ENCODE measurements at regions not wholly inside any gene's neighbourhood (a gene's known extent, or its start where the extent isn't known, plus 50 kb on each side); places are given as distances from the start of the nearest gene placed in this dataset.

DNA sequence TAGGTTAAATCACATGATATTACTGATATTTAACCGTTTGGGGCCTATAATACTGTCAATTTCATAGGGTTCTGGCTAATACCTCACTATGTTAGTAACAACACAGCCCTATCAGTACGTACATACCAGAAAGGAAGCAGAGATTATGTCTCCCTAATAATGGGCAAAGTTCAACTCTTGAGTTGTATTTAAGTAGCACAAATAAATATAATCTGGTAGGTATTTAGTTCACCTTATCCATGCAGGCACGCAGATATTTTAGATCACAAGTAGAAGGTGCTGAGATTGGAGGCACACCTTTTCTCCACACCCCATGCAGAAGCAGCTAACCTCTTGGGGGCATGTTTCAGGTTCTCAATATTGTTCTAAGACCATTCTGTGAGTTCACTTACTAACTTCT, 118.9 kb downstream of the IRS1 start:
- DNase-seq: no peak

DNA sequence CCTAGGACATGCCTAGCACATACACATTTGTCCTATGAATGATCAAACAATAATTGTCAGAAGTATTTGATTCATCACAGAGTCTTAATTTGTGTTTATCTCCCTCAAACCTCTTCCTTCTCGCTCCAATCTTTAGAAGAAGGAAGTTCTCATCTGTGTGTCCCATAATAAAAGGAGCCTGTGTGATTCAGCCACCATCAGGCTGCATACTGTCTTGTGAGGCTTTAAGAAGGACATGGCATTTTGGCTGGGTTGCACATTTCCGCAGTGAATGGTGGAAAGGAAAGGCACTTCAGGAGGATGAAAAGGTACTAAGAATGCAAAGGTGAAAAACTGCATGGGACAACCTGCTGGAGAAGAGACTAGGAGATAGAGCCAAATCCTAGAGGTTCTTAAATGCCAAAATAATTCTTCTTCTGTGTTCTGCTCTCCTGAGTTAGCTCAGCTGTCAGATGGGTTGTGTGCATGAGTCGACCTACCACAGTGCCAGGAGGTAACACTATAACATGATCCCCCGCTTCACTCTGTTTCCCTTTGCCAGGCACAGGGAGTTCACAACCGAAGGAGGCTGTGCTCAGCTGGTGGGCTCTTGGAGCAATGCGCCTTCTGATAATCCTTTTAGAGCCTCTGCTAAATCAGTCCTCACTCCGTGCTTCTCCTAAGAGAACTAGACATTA, 120.1 kb downstream of the IRS1 start:
- no peak for DNase-seq

DNA sequence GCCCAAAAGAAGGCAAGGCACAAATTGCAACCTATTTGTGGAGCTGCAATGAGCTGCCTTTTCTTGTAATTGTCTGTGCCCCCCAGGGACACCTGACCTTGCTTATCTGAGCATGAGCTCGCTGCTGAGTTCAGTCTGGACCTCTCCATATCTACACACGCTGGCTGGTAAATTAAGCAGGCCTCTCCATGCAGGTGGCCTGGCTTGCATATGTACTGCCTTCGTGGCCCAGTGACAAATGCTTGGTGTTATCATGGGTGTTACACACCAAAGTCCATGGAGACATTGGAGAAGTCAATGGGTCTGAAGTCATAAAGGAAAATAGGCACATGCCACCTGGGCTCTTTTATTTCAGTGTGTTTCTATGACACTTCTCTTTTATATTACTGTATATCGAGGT, 121.2 kb downstream of the IRS1 start:
- no peak for DNase-seq

DNA sequence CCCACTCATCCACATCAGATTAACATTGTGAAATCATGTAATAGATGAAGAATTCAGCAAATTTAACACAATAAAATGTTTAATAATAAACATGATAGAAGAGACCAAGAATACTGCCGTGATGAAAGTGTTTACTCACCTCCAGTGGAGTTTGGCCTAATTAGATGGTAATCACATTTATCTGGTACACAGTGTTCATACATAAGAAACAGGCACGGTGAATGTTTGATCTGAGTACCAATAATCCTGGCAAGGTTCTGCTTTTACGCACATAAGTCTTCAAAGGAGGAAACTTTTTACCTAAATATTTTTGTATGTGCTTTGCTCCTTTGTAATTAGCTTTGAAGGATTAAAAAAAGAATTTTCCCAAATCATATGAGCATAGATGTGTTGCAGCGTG, 122.5 kb downstream of the IRS1 start:
- DNase-seq: no peak

DNA sequence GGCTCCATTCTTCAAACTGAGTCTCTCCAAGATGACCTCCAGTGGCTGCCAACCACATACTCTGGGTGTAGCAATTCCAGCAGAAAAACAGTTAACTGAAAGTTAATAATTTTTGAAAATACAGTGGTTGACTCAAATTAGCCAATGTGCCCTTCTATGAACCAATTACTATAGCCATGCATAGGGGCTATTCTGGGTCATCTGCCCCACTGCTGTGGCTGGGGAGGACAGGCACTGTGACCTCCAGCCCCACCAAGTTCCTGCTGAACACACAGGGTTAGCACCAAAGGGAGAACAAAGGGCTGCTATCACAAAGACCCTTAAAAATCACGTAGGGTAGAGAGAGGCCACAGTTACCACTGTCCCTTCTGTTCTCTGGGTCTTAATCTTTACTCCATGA, 123.0 kb downstream of the IRS1 start:
- DNase-seq: no peak

DNA sequence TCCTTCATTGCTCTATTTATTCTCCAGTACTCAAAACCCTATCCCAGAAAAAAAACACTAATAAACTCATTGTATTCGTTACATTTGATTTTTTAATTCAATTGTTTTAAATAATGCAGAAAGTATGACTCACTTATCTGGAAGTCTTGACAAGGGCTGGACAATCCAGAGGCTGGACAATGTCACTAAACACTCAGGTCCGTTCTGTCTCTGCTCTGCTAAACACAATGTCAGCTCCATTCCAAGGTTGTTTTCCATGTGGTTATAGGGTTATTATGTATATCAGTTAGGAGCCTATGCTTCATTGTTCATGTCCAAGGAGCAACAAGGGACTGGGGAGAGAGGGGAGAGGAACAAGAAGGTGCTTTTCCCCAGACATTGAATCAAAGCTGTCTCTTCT, 125.5 kb downstream of the IRS1 start:
- DNase-seq: no peak

DNA sequence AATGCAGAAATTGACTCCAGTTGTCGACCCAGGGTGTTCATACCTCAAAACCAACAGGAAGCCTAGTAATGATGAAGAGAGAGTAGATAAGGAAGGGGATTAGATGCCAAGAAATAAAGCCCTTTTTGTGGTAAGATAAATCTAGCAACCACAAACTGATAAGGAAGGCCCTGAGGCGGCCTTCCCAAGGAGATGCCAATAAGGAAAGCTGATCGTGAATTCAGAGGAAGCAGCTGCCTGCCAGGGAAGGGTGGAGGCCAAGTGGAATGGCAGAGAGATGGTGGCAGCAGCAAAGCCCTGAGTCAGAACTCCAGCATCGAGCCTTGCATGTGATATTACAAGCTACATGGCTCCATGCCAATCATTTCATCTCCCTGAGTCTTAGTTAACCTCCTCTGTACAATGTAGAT, 126.3 kb downstream of the IRS1 start:
- DNase-seq: no peak

DNA sequence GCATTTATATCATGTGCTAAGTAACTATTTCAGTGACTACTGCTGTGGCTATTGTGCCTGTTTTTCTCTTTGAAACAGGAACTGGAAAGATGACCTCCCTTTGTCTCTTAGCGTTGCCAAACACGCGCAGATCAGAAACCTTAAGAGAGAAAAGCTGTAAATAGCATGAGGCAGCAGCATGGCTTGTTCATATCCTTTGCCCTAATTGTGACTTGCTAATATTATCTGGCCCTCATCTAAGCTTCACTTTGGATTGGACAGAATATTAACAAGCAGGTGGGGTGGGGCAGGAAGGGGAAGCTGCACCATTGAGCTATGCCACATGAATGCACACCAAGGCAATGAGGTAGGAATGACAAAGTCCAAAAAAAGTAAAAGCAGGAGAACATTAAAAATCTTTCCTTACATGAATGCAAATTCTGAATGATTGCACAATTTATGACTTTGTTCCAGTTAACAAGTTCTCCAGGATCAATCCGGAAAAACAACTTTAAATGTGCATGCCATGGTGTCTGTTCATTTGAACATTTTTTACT, 128.4 kb downstream of the IRS1 start:
- no peak for DNase-seq

DNA sequence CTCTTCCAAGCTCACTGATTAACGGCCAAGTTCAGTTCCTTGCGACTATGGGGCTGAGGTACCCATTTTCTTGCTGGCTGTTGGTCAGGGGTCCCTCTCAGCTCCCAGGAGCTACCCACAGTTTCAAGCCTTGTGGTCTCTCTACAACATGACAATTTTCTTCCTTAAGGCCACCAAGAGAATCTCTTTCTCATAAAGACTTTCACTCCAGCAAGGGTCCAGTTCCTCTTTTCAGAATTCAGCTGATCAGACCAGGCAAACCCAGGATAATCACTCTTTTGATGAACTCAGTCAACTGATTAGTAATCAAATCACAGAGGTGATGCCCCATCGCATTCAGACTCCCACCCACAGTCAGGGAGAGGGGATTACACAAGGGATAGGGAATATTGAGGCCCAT, 129.7 kb downstream of the IRS1 start:
- DNase-seq: no peak

DNA sequence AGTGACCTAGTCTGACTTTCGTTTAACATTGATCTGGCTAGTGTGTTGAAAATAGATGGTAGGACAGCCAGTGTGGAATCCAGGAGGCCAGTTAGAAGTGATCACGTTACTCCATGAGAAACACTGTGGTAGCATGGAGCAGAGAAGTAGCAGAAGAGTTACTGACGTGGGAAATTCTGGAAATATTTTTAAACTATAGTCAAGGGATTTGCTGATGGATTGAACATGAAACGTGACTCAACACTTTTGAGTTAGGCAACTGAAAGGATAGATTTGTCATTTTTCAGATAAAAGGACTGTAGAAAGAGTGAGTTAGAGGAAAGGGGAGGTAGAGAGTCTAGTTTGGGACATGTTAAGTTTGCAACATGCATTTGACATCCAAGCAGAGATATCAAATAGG, 130.4 kb downstream of the IRS1 start:
- DNase-seq: no peak

DNA sequence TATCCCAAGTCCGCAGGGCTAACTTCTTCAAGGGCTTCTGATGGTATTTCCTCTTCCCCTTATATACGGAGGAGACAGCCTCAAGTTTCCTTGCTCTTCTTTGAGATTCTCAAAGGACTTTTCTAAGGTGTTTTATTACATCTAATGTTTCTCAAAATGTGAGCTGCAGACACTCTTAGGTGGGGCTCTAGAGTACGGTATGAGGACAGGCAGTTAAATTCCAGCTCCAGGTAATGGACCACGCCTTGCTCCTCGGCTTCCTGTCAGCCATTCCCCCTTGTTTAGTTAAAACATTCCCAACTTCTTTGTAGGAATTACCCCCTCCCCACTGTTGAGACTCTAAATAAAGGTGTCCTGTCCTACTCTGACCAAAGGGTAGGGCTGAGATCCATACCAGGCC, 131.9 kb downstream of the IRS1 start:
- no peak for DNase-seq

DNA sequence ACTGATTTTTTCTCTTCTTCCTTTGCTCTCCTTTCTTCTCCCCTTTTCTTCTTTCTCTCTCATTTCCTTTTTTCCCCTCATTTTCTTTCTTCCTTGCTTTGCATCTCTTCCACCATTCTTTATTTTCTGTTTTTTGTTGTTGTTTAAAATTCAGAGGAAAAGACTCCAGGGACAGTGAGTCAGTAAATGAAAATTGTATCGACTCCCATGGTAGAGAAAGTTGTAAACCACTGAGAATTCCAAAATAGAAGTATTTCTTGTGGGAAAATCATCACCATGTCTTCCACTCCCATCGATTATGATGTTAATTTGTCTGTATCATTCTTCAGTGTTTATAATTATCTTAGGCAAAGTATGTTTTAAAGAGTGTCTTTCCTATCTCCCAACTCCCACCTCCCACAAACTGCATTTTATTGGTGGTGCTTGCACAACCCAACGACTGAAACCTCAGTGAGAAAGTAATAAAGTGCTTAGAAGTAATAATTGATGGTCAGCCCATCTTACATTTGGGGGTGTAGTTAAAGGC, 134.3 kb downstream of the IRS1 start:
- DNase-seq: no peak

DNA sequence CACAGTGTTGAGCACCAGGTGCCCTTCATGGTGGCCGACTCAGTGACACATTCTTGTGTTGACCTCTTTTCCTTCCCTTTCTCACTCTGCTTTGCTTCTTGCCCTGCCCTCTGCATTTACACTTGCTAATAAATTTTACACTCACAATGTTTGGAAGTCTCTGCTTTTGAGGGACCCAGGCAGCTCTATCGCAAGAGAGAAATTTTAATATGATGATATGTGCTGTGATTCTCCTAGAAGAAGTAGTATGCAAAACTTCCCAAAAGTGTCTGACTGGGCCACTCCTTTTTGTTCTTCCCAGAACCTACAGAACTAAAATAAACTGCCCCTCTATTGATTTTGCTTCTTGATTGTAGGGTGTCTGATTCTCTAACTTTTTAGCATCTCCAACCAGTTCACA, 135.0 kb downstream of the IRS1 start:
- DNase-seq: no peak

DNA sequence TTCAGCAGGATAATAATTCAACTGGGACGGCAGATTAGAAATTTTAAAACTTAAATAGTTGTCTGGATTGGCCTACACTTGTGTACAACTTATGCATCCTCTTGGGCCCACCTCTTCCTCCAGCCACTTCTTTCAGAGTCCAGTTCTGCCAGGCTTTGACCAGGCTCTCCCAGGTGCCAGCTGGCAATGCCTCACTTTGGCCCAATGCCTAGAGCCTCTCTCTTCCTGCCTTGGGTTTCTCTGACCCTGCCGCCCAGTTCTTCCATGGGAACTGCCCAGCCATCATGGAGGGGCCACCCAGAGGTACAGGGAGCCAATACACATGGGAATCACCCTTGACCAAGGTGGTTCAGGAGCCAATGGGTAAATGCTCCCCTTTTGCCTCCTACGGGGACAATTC, 135.5 kb downstream of the IRS1 start:
- DNase-seq: no peak

DNA sequence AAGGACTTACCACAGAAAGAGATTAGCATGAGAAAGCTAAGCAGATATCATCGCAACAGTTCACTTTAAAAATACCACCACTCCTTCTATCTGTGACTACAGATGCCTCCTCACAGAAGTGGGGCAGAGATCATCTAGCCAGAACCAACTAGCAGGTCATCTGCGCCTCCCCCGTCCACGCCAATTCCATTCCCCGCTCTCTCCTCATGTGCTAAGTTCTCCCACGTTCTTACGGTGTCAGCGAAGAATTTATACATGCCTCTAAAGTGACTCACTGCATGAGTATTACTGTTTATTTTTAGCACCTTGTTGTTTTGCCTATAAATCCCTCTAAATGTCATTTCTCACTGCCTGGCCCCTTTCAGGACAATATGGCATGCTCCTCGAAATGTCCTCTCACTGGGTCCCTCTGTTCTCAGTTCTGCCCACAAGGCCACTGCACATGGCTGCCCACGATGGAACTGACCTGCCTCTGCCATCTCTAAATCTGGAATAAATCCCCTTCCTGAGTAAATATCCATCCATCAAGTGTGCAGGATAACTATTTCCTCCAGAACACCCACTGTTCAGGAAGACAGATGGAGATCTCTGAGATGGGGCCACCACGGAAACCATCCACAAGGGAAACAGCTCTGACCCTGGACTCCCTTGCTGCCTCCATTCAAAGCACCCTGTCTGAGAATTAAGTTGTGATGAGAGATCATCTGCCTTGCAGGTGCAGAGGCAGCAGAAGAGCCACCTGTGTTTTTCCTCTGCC, 137.7 kb downstream of the IRS1 start:
- DNase-seq: no peak

DNA sequence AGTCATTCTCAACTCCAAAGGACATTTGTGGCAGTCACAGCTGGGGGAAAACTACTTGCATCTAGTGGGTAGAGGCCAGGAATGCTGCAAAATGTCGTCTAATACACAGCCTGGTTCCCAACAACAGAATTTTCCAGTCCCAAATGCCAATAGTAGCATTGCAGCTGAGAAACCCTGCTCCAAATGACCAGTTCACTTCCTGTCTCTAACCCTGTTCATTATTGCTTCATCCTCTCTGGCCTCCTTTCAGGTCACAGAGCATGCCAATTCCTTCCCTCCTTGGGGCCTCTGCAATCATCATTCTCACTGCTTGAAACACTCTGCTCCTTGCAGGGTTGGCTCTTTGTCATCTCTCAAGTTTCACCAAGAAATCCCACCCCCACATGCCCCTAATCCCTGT, 139.1 kb downstream of the IRS1 start:
- DNase-seq: no peak

DNA sequence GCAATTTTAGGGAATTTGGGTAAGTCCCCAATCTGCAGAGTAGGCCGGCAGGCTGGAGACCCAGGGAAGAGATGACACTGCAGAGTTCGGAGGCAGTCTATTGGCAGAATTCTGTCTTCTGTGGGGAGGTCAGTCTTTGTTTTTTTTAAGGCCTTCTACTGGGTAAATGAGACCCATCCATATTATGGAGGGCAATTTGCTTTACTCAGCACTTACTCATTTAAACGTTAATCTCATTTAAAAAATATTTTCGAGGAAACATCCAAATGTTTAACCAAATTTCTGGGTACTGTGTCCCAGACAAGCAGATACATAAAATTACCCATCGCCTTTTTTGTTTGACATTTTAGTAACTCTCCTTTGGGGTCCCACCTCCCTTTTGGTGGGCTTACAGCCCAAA, 139.5 kb downstream of the IRS1 start:
- no peak for DNase-seq

DNA sequence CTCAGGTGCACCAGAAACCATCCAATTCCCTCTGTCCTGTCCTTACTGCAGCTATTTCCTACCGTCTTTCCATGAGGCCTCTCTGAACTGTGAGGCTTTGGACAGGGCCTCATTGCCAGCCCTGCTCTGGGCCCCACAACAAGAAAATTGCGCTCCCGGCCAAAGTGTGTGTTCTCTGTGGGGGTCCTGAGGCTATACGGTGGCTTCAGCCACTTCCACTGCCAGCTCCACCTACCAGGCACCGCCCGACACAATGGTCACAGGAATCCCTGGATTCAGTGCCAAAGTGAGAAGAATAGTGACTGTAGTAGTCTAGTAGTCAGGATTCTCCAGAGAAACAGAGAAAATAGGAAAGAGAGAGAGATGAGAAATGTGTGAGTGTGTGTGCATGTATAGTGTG, 140.2 kb downstream of the IRS1 start:
- DNase-seq: no peak

DNA sequence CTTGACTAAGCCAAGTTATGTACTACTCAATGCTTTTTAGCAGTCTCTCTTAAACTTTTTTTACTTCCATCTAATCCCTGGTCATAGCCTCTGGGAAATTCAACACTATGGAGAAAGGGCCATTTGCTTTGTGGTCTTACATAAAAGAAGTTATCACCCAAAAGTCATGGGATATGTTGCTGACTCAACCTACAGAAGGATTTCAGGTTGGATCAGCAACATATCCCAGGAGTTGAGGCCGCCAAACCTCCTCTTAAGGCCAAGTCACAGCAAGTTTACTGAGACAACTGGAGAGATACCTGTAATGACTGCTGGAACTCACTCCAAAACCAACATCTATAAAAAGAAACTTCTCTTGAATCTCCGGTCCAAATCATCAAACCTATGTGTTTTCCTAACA, 141.1 kb downstream of the IRS1 start:
- DNase-seq: no peak

DNA sequence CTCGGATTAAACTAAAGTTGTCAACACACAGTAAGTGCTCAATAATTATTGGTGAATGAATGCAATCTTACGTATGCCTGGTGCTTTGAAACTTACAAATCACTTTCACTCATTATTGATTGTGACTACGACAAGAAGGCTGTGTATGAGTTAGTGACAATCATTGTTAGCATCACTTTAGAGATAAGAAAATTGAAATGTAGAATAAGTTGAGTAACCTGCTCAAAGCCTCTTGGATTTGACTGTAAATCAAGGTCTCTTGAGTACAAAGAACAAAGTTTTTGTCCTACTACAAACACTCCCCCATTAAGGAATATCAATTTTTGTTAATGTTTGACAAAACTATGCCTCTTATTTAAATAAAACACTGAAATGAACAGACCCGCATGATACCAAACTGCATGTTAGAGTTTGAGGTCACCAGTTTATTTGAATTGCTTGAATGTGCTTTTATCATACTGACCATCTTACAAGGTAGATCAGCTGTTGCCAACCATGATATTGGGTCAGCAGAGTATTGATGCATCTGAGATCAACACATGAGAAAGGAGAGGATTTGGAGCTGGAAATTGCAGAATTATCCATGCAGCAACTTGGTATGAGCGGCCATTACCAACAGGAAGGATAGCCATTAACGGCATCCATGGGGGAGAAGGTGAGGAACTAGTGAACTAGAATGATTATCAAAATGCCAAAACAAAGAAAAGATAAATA, 142.1 kb downstream of the IRS1 start:
- DNase-seq: no peak

DNA sequence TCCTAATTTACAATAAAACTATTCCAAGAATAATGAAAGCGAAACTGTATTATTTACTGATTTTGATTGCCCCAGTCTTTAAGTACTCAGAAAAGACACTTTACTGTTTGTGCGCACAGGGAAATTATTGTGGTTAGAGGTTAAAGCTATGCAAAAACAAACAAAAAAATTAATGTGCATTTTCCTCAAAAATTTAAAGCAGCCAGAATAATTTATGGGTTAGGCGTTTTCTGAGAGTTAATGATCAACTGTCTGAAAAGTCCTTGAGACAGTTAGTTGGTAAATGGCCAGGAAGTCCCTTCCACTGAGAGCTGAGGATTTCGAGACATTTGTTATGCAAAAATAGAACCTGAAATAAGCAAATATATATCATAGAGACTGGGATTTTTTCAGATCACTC, 143.3 kb downstream of the IRS1 start:
- no peak for DNase-seq

DNA sequence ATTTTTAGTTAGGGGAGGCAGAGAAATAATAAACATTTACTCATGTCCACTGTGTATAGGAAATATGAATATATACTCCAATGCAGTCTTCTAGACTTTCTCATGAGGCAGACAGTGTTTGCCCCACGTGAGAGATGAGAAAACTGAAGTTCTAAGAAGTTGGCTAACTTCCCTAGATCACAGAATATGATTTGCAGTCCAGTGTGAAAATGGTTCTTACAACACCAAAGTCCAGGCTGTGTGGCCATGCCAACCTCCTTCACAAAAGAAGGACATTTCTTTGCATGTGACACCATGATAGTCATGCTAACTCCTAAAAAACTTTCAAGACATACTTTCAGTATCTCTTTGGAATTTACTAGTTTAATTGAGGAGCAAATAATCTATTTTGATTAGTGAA, 143.7 kb downstream of the IRS1 start:
- DNase-seq: no peak

DNA sequence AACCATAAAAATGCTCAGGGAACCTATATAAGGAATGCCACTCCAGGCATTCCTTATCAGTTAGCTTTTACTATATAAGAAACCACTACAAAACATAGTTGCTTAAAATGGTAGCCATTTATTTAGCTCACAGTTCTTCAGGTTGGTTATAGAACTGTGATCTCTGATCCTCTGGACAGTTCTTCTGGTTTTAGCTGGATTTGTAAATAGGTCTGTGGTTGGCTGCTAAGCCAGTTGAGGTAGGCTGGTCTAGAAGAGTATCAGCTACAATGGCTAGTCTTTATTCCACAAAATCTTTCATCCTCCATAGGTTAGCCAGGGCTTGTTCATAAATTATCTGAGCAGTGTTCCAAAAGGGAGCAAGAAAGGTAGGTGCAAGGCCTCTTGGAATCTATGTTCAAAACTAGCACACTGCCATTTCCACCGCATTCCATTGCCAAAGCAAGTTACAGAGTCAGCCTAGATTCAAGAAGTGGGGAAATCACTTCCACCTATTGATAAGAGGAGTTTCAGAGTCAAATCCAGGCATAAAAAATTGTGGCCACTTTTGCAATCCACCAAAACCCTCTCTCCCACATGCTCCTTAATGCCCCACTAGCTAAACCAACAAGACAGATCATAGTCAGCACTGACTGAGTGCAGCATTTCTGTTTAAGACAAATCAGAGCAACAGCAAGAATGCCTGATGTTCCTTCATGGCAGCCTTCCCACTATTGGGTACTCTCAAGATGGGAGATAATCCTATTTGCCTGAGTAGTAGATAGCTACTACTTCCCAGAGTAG, 146.4 kb downstream of the IRS1 start:
- no peak for DNase-seq
